HFF-Myc (cell line): ENCODE measurements at regions not wholly inside any gene's neighbourhood (a gene's known extent, or its start where the extent isn't known, plus 50 kb on each side); places are given as distances from the start of the nearest gene placed in this dataset.

ENCODE experiments used
- DNase-seq: peaks from one replicate; pipeline ENCODE4 v3.0.0-alpha.2; 2011; ENCODE audit warnings: low read depth; ENCODE audit errors: extremely low read depth
- H3K4me3 ChIP-seq: replicated peaks from 2 replicates; pipeline ENCODE4 v1.5.1; 2011; ENCODE audit warnings: low read depth, mild to moderate bottlenecking, control low read depth, low read length
- CTCF ChIP-seq: IDR thresholded peaks from 2 replicates; pipeline ENCODE4 v1.5.1; 2012; ENCODE audit warnings: mild to moderate bottlenecking, low read depth, low read length, control low read depth; ENCODE audit errors: missing control alignments

GRCh38 chr9:134522502-134522848 lies 119.1 kb upstream of the COL5A1 start:
- no peak for DNase-seq
- no peak overlapping the region for H3K4me3 ChIP-seq
- TF ChIP-seq CTCF, result no peak

- no peak overlapping the region for H3K4me3 ChIP-seq
- DNase-seq, result no peak
- TF ChIP-seq CTCF, result no peak
Observed at GRCh38 chr9:134522976-134523375, 118.6 kb upstream of the COL5A1 start.

DNA sequence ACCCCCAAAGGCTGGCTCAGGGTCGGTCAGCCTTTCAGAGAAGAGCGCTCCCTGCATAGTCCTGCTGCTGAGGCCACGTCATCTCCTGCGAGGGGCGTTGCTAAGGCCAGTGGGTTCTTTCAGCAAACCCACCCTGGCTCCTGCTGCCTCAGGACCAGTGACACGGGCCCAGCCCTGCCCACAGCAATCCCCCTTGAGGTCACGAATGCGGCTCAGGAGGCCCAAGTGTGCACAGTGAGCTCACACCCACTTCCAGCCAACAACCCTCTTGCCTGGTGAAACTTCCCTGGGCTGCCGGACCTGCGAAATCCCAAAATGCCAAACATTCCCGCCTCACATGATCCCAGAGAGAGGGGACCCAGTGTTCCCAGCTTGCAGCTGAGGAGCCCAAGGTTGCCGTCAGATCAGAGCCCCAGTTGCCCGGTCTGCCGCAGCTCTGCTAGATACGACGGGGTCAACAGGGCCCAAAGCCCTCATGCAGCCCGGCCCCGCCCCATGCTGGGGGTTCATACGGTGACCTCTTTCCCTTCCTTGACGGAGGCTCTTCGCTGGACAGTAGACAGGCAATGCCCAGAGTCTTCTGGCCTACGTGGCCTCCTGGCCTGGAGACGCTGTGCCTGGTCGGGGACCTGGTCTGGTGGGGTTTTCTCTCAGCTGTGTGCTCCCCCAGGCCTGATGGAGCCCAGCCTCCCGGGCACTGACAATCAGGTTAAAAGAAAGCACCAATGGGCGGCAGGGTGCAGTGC lies 116.4 kb upstream of the COL5A1 start:
- no peak for TF ChIP-seq CTCF
- H3K4me3 ChIP-seq, result no peak overlapping the region
- no peak for DNase-seq

GRCh38 chr9:134525841-134526583 lies 115.6 kb upstream of the COL5A1 start:
- no peak overlapping the region for H3K4me3 ChIP-seq
- DNase-seq, result no peak
- peak; percentile 27 for TF ChIP-seq CTCF

DNA sequence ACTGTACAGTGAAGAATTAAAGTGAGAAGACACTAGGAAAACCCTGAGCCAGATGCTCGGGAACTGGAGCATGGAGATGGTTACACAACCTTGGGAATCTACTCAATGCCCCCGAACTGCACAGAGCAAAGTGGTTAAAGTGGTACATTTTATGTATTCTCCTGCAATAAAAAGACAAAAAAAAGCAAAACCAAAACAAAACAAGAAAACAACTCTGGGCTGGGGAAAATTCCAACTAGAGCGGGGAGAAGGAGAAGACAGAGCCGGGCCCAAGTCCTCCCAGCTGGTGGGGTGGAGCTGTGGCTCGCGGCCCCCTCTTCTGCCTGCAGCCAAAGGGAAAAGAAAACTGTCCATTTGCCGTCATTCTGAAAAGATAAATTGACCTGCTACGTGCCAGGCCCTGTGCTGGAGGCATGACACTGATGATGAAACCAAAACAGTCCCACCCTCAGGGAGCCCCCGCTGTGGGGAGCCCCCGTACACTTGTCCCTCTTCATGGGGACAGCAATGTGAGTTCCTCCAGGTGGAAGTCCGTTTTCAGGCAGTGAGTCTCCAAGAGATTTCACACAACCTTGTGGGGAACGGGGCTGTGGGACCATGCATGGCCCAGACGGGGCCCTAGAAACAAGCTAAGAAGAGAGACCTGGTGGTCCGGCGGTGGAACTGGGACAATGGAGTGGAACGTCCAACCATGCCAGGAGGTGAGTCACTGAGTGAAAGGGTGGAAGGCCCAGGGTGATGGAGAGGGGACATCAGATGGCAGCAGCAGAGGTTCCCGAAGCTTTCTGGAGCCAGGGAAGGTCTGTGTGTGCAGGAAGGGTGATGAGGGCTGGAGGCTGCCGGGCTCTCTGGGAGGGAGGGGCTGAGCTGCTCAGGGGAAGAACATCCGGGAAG lies 114.8 kb upstream of the COL5A1 start:
- no peak overlapping the region for H3K4me3 ChIP-seq
- DNase-seq, result no peak
- TF ChIP-seq CTCF, result no peak

GRCh38 chr9:134530724-134531123 lies 110.9 kb upstream of the COL5A1 start:
- no peak overlapping the region for H3K4me3 ChIP-seq
- no peak for DNase-seq
- TF ChIP-seq CTCF, result no peak
